SK-N-SH treated with all-trans-retinoic acid at 6 μM for 48 hours (cell line): ENCODE measurements at regions not wholly inside any gene's neighbourhood (a gene's known extent, or its start where the extent isn't known, plus 50 kb on each side); places are given as distances from the start of the nearest gene placed in this dataset.

ENCODE experiments used
- CSDC2 ChIP-seq: fragments of 250-450 bp; sonication (Bioruptor Pico); IDR thresholded peaks from 2 replicates; pipeline ENCODE4 v1.5.0; 2020; ENCODE audit warnings: mild to moderate bottlenecking, moderate library complexity
- ESRRG ChIP-seq: fragments of 250-450 bp; sonication (Bioruptor Pico); IDR thresholded peaks from 2 replicates; pipeline ENCODE4 v1.6.1; 2021; ENCODE audit warnings: mild to moderate bottlenecking
- PPARA ChIP-seq: fragments of 250-450 bp; sonication (Bioruptor Pico); IDR thresholded peaks from 2 replicates; pipeline ENCODE4 v1.5.0; 2020; ENCODE audit warnings: mild to moderate bottlenecking, borderline replicate concordance
- ZFP30 ChIP-seq: fragments of 450-650 bp; formaldehyde crosslinking; IDR thresholded peaks from 2 replicates; pipeline ENCODE4 v1.5.0; 2022; ENCODE audit warnings: mild to moderate bottlenecking, moderate library complexity
- ZNF70 ChIP-seq: fragments of 450-650 bp; formaldehyde crosslinking; IDR thresholded peaks from 2 replicates; pipeline ENCODE4 v1.5.0; 2020; ENCODE audit warnings: mild to moderate bottlenecking, moderate library complexity
- TF ChIP-seq, protein P1 (sequence below): fragments of 250-450 bp; sonication (Bioruptor Pico); IDR thresholded peaks from 2 replicates; pipeline ENCODE4 v1.8.0; 2020; ENCODE audit warnings: mild to moderate bottlenecking, moderate library complexity, borderline replicate concordance
- TF ChIP-seq, protein P2 (sequence below): fragments of 250-450 bp; sonication (Bioruptor Pico); IDR thresholded peaks from 2 replicates; pipeline ENCODE4 v1.5.1; 2021; ENCODE audit warnings: mild to moderate bottlenecking, moderate library complexity

DNA sequence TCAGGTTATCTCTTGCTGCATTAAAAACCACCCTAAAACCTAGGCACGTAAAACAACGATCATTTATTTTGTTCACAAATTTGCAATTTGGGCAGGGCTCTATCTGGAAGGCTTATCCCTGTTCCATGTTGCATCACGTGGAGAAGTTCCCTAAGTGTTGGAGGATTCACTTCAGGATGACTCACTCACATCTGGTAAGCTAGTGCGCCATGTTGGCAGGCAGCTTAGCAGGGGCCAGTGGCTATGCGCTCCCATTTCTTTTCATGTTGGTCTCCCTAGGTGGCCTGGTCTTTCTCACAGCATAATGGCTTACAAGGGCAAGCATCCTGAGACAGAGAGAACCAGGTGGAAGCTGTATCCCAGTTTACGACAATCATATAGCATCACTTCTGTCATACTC is 226.8 kb downstream of the BLID start:
- TF ChIP-seq ESRRG (no peak), ZFP30 (CRISPR knock-in tag) (no peak), ZNF70 (CRISPR knock-in tag) (no peak), PPARA (no peak), CSDC2 (CRISPR knock-in tag) (no peak)
- TF ChIP-seq, protein P1, sequence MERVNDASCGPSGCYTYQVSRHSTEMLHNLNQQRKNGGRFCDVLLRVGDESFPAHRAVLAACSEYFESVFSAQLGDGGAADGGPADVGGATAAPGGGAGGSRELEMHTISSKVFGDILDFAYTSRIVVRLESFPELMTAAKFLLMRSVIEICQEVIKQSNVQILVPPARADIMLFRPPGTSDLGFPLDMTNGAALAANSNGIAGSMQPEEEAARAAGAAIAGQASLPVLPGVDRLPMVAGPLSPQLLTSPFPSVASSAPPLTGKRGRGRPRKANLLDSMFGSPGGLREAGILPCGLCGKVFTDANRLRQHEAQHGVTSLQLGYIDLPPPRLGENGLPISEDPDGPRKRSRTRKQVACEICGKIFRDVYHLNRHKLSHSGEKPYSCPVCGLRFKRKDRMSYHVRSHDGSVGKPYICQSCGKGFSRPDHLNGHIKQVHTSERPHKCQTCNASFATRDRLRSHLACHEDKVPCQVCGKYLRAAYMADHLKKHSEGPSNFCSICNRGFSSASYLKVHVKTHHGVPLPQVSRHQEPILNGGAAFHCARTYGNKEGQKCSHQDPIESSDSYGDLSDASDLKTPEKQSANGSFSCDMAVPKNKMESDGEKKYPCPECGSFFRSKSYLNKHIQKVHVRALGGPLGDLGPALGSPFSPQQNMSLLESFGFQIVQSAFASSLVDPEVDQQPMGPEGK (CRISPR knock-in tag), result no peak
- TF ChIP-seq, protein P2, sequence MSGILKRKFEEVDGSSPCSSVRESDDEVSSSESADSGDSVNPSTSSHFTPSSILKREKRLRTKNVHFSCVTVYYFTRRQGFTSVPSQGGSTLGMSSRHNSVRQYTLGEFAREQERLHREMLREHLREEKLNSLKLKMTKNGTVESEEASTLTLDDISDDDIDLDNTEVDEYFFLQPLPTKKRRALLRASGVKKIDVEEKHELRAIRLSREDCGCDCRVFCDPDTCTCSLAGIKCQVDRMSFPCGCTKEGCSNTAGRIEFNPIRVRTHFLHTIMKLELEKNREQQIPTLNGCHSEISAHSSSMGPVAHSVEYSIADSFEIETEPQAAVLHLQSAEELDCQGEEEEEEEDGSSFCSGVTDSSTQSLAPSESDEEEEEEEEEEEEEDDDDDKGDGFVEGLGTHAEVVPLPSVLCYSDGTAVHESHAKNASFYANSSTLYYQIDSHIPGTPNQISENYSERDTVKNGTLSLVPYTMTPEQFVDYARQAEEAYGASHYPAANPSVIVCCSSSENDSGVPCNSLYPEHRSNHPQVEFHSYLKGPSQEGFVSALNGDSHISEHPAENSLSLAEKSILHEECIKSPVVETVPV (CRISPR knock-in tag), result no peak
